NCI-H1092 (cell line): ENCODE measurements at regions not wholly inside any gene's neighbourhood (a gene's known extent, or its start where the extent isn't known, plus 50 kb on each side); places are given as distances from the start of the nearest gene placed in this dataset.
"Not testable (repeated sequence)": the region's sequence is repeated elsewhere in the genome, so short reads cannot be mapped to it uniquely, and the experiment has no call there.

ENCODE experiments used
- DNase-seq: peaks from one replicate; lab custom pipeline; 2025; lab: John Stamatoyannopoulos, UW

DNA sequence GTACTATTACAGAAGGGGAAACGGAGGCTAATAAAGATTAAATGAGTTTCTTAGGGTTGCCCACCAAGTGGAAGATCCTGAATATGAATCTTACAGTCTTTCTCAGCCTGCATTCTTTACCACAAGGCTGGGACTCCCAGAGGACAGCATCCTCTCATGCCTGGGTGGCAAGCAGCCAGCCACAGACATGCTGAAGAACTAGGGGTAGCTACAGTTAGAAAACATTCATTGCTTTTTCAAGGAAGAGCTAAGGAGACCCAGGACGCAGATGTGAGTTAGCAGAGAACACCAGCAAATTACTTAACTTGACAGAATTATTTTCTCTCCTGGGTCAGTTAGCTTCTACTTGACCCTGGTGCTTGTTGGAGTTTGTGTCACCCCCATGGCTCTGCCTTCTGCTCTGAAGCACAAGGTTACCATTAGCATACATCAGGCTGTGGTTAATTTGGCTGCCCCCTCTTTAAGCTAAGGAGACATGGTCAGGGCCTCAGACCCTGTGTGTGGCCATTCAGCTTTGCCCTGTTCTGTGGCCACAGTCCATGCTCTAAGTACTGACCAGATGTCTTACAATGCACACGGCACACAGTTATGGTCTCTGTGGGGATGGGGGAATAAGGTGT is 132.3 kb upstream of the TNP1 start:
- no peak for DNase-seq

DNA sequence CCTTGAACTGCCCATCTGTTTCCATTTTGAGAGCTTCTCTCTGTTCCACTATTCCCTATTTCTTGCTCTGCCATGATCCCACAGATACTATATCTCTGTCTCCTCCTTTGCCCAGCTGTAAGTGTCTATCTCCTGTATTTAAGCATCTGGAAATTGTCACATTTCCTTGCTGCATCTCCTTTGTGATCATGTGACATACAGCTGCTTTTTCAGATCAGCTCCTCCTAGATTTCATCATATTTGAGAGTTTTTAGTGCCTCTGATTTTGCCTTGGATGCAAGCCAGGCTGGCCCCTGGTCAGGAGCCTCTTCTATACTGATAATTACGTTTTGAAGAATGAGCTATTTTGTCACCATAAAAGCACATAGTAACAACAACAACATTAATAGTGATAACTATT is 131.7 kb upstream of the TNP1 start:
- DNase-seq = no peak

DNA sequence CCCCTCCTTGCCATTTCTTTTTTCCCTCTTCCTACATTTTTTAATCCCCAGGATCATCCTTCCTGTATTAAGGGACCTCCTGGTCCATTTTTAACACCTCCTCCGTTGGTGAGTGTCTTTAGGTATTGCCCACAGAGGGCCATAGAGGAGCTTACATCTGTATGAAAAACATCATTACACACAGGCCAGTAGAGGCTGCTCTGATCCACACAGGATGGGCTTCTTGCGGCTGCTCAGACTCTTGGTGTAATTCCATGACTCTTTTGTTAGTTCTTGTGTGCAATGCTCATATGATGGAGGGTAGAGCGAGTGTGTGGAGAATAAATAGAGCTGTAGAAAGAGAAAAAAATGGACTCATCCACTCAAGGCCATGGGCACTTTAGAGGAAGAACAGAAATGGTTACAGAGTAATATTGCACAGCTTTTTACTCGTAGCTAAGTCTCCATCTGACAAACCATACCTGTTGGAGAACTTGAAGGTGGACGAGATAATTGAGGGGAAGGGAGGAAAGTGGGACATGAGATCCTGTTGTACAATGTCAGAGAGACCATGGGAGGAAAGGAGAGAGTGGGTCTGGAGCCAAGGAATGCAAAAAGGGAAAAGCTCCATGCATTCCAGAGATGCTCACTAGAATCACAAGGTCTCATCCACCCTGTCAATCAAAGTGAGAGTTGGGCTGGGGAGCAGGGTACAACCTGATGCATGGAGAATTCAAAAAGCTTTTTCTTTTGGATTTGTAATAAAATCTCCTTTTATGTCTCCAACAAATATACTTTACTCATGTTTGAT is 129.7 kb upstream of the TNP1 start:
- no peak for DNase-seq

DNA sequence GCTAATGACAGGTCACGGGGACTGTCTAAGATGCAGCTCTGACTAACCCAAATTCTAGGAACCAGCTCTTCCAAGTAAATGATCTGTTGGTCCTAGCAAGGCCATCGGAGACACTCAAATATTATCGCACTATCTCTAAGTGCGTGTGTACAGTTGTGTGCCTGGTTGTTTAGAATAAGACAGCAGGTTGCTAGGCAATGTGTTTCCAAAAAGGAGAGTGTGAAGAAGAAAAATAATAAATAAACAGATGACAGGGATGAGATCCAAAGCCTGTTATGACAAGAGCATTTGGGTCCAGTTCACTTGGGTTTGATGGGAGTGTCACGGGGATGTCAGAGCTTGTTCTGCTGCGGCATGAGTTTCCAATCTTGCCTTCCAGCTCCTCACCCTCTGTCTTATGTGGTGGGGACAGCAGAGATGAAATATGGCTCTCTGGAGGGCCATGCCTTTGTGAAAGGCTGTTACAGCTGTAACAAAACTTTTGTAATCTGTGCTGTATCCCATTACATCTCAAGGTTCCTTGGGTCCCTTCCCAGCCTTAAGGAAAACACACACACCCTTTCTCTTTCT is 127.5 kb upstream of the TNP1 start:
- DNase-seq = no peak

DNA sequence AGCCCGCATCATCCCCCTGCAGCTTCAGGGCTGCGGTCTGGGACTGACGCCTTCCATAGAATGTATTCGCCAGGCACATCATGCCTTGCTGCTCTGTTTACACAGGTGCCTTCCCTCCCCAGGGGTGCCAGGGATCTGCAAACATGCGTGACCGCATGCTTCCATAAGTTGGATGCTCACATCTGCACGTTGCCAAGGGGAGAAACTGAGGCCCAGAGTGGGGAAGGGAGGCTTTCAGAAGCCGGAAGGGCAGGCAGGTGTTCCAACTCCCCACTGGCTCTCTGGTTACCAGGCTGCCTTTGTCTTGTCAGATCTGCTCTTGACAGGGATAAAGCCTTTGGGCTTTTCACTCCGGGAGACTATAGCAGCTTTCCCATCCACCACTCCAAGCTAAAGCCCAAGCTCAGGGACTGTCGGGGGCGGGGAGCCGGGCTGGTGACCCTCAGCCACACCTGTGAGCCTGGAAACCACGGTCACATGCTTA is 125.8 kb upstream of the TNP1 start:
- peak; percentile 95 for DNase-seq

DNA sequence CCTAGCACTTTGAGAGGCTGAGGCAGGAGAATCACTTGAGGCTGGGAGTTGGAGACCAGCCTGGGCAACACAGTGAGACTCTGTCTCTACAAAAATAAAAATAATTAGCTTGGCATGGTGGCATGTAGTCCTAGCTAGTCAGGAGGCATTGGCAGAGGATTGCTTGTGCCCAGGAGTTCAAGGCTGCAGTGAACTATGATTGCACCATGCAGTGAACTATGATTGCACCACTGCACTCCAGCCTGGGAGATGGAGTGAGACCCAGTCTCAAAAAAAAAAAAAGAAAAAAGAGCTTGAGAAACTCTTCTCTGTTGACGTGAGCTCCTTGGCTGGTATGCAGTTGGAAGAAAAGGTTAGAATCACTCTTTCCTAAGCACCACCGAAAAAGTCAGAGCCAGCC is 125.1 kb upstream of the TNP1 start:
- no peak for DNase-seq

DNA sequence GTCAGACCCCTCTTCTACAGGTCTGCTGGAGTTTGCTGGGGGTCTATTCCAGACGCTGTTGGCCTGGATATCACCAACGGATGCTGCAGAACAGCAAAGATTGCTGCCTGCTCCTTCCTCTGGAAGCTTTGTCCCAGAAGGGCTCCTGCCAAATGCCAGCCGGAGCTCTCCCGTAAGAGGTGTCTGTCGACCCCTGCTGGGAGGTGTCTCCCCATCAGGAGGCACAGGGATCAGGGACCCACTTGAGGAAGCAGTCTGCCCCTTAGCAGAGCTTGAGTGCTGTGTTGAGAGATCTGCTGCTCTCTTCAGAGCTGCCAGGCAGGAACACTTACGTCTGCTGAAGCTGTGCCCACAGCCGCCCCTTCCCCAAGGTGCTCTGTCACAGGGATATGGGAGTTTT is 122.1 kb upstream of the TNP1 start:
- DNase-seq = not testable (repeated sequence)

DNA sequence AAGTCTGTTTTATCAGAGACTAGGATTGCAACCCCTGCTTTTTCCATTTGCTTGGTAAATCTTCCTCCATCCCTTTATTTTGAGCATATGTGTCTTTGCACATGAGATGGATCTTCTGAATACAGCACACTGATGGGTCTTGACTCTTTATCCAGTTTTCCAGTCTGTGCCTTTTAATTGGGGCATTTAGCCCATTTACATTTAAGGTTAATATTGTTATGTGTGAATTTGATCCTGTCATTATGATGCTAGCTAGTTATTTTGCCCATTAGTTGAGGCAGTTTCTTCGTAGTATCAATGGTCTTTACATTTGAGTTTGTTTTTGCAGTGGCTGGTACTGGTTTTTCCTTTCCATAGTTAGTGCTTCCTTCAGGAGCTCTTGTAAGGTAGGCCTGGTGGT is 120.6 kb upstream of the TNP1 start:
- DNase-seq = not testable (repeated sequence)

DNA sequence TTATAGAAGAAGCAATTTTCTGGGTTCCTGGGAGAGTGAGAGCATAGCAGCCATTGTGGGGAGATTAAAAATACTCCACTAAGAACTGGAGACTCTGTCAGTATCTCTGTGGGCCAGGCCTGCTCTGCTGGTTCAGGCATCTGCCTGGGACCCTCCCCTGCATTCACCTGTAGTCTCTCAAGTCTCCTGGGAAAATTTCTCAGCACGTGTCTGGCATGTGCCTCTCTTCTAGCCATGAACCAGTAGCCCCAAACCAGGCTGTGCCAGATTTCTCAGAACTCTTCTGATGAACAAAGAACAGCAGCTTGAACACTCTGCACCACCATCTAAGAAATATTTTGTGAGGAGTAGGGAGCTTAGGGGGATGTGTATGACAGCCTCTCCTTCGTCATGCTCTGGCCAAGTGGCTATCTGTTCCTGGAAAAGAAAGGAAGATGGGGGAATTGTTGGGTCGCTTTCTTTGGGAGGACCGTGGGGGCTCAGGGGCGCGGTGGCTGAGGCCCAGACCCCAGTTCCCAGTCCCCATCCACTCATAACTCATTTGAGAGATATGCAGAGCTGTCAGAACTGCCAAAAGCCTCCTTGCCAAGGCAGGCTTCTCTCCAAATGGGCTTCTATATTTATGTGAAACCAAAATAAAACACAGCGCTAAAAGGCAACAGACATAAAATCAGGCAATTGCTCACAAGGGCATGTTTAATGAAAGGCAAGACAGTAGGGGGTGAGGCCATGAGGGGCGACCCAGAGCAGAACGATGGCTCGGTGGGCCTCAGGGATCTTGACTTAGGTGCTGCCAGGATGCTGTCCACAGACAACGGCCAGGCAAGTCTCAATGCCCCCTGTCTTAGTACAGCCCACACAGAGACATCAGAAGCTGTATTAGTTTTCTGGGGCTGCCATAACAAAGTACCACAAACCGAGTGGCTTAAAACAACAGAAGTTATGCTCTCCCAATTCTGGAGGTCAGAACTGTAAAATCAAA is 114.7 kb upstream of the TNP1 start:
- no peak for DNase-seq

DNA sequence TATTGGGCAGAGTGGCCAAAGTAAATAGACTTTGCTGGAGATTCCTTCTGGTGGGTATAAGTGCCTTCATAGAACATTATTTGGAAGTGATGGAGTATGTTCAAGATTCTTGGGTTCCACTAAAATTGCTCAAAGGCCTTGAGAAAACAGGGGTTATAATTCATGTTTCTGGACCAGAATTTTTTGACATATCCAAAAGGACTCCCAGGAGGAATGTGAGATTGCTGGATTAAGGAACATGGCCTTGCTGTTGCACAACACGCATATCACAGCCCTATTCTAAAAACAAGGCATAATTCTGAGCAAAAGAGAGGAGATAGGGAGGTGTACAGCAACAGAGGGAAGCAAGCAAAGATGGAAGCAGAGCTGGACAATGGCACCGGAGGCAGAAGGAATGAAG is 111.7 kb upstream of the TNP1 start:
- DNase-seq = no peak

DNA sequence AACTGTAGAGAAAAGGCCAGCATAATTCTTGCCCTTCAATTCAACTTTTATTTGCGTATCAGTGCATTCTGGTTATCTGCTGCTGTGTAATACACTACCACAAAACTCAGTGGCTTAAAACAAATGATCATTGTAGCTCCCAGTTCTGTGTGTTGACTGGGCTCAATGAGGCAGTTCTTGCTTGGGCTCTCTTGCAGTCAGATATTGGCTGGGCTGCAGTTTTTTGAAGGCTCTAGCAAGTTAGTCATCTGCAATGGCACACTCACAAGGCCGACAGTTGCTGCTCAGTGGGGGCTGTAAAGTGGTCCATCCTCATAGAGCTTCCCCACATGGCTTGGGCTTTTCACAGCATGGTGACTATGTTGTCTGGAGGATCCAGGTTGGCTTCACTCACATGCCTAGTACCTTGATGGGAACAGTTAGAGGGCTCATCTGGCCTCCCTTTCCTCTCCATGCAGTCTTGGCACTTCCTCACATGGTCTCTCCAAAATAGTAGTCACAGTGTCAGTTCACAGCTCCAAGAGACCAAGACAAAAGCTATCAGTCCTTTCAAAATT is 110.6 kb upstream of the TNP1 start:
- DNase-seq = no peak

DNA sequence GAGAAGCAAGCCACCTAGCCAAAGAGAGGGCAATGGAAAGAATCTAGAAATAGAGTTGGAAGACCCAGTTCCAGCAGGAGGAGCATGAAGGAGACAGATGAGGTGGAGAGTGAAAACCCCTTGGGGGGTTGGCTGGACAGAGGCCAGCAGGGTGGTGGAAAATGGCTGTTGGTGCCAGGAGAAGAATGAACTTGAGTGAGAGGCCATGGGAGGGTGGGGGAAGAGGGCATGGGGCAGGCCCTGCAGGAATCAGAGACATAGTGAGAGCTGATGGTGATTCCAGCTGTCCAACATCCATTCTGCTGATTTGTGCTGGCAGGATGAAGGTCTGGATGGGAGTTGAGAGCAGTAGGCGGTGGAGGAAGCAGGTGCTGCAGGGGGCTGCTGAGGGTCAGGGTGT is 108.0 kb upstream of the TNP1 start:
- DNase-seq = no peak

DNA sequence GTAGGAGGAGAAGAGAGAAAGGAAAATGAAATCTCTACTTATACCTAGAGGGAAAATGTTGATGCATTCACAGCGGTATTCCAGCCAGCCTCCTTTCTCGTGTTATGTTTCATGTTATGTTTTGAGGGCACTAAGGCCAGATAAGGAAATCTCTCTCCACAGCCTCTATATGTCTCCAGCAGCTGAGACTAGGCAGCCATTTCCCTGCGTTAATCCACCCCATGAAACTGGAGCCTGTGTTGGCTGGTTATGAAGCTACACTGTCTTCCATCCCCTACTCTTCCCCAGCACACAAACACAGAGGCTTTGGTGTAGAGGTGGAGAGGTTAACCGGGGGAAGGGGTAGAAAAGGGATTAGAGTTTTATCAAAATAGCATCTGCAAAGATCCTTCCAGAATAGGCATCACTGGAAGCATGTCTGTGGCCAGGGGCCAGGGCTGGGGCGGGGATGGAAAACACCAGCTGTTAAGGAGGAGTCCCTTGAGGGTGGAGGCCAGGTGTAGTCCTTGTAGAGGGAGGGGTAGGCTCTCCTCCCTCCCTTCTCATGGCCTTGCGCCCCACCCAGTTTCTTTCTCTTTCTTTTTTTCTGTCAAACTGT is 100.9 kb upstream of the TNP1 start:
- no peak for DNase-seq

DNA sequence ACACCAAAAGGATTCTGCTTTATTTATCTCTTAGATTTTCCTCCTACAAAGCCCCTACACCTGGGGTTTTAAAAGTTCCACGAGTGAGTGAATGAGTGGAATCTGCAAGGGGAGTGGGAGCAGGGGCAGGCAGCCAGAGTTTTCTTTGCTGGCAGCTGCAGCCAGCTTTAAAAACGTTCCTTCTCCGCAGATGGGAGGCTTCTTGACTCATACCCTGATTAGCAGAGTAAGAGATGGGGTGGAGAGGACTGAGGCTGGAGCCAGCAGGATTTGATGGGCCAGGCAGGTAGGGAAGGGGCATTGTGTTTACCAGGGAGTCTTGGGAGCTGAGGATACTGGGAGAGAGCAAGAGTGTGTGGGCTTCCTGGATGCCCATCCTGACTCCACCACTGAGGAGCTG is 99.6 kb upstream of the TNP1 start:
- DNase-seq = no peak

DNA sequence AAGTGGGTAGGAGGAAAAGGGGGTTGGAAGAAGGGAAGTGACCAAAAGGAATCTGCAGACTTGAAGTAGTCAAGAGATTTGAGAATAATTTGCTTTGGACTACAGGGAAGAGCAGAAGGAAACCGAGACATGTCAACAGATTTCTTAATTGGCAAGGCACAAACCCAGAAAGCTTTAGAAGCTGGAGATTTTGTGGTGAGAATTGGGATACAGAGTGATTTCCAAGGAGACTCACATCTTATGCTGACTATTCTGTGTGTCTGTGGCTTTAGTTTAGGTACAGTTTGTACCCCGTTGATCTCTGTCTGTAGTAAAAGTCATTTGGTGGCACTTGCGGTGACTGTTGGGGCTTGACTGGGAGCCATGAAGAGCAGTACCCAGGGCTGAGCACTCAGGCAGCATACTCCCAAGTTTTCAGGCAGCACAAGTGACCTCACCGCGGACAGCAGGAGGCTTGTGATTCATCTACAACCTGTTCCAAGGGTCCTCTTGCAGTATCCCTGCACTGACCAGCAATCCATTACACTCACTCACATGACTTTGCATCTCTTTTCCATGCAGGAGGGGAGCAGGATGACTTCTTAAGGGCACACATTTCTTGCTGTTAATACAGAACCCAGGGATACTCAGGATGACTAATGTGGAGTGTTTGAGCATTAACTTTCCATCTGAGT is 97.1 kb upstream of the TNP1 start:
- no peak for DNase-seq

DNA sequence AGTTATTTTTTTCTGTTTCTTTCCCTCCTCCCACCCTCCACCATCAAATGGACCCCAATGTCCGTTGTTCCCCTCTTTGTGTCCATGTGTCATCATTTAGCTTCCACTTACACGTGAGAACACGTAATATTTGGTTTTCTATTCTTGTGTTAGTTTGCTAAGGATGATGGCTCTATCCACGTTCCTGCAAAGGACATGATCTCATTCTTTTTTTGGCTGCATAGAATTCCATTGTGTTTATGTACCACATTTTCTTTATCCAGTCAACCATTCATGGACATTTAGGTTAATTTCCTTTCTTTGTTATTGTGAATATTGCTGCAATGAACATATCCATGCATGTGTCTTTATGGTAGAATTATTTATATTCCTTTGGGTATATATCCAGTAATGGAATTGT is 91.3 kb upstream of the TNP1 start:
- no peak for DNase-seq

DNA sequence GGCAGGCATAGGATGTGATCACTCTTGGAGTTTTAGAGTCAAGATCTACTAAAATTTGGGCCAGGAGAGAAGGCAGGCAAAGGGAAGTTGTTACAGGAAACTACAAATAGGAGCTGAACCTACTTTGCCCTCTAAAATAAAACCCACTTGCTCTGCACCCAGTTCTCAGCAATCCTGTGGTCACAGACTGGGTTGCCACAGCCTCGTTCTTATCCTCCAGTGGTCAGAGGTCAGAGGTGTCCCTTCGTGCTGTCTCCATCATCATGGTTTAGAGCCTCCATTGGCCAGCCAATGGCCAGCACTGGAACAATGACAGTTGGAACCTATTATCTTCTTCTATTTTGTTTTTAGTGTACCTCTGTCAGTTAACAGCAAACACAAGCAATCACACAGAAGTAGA is 90.7 kb upstream of the TNP1 start:
- DNase-seq = no peak

DNA sequence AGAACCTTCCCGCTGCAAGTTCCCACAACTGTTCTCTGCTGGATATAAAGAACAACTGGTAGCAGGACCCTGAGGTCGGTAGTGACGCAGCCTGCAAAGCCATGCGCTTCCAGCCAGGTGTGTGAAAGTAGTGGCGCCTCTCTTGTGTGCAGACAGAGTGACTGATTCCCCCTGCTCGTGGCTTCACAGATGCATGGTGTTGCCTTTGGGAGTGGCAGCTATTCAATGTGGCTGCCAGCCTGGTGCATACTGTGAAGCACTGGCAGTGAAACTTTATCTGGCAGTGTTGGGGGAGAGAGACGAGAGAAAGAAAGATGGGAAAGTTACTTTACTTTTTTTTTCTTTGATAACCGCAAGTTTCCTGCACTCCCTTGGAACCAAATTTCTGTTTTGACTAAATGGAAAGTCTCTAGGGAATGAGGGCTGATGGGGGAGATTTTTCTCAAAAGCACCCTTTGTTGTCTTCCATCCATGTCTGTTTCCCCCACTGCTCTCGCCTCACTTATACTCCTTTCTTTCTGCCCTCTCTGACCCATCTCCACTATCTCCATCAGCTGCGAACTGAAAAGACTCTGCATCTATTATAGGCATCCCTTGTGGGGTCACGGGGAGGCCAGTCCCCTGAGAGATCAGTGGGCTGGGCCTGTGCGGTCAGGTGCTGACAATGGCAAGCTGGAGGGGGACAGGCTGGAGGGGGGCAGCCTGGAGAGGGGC is 90.0 kb upstream of the TNP1 start:
- no peak for DNase-seq

DNA sequence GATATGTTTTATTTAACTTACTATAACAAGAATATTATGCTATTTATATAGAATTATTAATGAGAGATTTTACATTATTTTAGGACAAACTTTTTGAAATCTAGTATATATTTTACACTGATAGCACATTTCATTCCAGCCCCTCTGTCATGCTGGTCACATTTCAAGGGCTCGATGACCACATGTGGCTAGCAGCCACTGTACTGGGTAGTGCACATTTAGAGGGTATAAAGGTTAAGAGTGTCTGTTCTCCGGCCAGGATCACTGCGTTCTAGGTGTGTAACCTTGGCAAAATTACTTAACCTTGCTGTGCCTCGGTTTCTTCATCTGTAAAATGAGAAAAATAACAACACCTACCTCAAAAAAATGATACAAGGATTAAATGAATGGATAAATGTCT is 87.2 kb upstream of the TNP1 start:
- no peak for DNase-seq

DNA sequence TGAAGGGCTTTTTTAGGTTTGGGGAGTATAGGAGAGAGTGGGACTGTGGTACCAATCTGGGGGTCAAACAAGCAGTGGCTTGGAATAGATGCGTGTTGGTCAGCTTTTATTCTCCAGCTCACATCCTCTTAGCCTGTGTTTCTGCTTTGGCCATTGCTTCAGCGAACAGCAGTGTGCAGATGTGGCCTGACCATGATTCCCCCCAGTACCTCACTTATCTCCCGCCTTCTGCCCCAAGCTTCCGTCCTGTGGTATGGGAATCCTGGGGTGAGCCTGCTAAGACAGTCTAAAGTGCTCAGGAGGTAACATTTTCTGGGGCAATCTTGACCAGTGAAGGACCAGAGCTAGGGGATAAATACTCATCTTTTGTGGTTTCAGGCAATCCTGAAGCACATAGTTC is 84.9 kb upstream of the TNP1 start:
- no peak for DNase-seq
